Activated CD8-positive, alpha-beta memory T cell treated with anti-CD3 and anti-CD28 coated beads for 48 hours (primary cell): ENCODE measurements at regions not wholly inside any gene's neighbourhood (a gene's known extent, or its start where the extent isn't known, plus 50 kb on each side); places are given as distances from the start of the nearest gene placed in this dataset.
"Not testable (repeated sequence)": the region's sequence is repeated elsewhere in the genome, so short reads cannot be mapped to it uniquely, and the experiment has no call there.

Source experiments
- DNase-seq, 3 experiments: peaks; one replicate each; pipeline ENCODE4 v3.0.0-alpha.2; 2020; ENCODE audit warnings: low read depth in 2 of 3, low spot score in 2 of 3

GRCh38 chr14:48616931-48617330 lies 941.5 kb upstream of the MDGA2 start:
- DNase-seq = no peak

GRCh38 chr14:48615618-48616017 lies 940.2 kb upstream of the MDGA2 start:
- DNase-seq = no peak

- DNase-seq = no peak
Observed at GRCh38 chr14:48614003-48614402, 938.6 kb upstream of the MDGA2 start.

DNA sequence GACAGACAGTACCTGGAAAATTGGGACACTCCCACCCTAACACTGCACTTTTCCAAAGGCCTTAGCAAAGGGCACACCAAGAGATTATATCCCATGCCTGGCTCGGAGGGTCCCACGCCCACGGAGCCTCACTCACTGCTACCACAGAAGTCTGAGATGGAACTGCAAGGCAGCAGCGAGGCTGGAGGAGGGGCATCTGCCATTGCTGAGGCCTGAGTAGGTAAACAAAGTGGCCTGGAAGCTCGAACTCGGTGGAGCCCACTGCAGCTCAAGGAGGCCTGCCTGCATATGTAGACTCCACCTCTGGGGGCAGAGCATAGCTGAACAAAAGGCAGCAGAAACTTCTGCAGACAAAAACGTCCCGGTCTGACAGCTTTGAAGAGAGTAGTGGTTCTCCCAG lies 931.6 kb upstream of the MDGA2 start:
- DNase-seq = not testable (repeated sequence)

GRCh38 chr14:48598458-48598857 lies 923.1 kb upstream of the MDGA2 start:
- no peak for DNase-seq

DNA sequence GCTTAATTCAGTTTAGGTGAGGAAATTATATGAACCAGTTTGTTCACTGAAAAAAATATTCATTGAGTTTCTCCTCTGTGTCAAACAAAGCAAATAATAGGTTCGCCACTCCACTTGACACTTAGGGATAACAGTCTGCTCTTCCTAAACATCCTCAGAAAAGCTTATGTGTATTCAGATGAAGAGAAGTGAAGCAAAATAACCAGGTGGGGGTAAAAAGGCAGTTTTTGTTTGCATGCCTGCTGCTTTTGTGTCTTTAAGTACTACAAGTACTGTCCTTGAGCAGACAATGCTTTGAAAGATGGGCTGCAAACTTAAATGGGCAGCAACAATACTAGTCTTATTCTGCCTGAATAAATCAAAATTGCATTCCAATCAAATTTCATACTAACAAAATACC lies 910.7 kb upstream of the MDGA2 start:
- no peak for DNase-seq

GRCh38 chr14:48584031-48584430 lies 908.6 kb upstream of the MDGA2 start:
- no peak for DNase-seq

- no peak for DNase-seq
Observed at GRCh38 chr14:48582938-48583337, 907.5 kb upstream of the MDGA2 start.

- no peak for DNase-seq
Observed at GRCh38 chr14:48580692-48581091, 905.3 kb upstream of the MDGA2 start.

DNA sequence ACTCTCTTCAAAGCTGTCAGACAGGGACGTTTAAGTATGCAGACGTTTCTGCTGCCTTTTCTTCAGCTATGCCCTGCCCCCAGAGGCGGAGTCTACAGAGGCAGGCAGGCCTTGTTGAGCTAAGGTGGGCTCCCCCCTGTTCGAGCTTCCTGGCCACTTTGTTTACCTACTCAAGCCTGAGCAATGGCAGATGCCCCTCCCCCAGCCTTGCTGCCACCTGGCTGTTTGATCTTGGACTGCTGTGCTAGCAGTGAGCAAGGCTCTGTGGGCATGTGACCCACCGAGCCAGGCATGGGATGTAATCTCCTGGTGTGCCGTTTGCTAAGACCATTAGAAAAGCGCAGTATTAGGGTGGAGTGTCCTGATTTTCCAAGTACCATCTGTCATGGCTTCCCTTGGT lies 900.4 kb upstream of the MDGA2 start:
- DNase-seq = no peak

DNA sequence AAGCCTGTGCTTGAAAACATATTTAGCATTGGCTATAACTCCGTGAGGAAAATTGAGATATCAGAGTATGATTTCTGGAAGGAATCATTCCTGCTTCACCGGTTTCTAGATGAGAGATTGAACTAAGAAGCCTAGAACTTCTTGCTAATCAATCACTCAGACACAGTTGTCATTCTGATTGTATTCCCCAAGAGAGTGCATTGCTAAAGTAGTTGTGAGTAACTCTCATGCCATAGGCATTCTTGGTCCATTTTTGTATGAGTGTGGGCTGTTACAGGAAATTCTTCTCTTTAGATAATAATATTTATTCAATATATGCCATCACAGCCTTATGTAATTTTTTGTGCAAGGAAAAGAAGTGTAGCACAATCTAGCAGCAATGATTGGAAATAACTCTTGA lies 893.3 kb upstream of the MDGA2 start:
- DNase-seq = no peak

- DNase-seq = no peak
Observed at GRCh38 chr14:48568252-48568651, 892.8 kb upstream of the MDGA2 start.

- no peak for DNase-seq
Observed at GRCh38 chr14:48563489-48563888, 888.1 kb upstream of the MDGA2 start.

- DNase-seq = not testable (repeated sequence)
Observed at GRCh38 chr14:48561438-48561837, 886.0 kb upstream of the MDGA2 start.

DNA sequence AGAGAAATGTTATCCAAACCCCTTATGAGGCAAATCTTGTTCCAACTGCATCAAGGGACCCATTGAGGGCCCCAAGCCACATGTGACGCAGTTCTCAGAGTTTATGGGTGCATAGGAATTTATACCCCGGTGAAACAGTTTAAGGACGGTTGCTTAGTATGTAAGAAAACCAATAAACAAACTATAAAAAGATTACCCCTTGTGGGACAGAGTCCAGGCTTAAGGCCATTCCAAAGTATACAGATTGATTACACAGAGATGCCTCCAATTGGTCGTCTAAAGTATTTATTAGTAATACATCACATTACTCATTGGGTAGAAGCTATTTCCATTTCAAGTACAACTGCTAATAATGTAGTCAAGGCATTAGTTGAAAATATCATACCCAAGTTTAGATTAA lies 885.0 kb upstream of the MDGA2 start:
- DNase-seq = no peak

DNA sequence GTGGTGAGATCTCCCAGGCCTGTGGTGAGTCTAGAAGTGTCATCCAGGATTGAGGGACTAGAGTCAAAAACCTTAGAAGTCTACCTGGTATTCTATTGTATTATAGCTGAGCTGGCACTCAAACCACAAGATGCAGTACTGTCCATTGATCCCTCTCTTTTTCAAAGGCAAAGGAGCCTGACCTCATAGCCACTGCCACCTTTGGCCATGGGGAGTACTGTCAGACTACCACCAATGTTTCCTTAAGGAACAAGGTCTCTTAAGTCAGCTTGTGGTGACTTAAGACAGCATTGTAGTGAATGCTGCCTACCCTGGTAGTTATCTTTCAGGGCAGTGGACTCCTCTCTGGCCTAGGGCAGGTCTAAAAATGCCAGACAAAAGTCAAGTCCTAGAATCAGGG lies 878.0 kb upstream of the MDGA2 start:
- no peak for DNase-seq

GRCh38 chr14:48546996-48547395 lies 871.6 kb upstream of the MDGA2 start:
- DNase-seq = no peak

DNA sequence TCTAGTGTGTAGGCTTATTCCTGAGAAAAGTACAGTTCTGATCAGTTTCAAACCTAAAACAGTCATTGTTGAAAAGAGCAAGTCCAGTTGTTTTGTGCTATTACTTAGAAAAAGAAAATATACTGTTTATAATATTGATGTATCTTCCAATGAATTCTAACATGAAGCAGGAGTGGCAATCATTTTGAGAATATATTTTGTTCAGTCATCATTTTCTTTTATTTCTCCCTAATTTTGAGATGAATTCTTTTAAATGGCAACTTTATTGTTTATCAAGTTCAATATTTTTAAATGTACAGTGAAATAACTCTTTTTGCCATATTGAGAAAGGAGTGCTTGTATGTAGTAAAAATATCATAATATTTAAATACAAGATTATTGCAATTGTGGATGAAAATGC lies 862.2 kb upstream of the MDGA2 start:
- DNase-seq = no peak

GRCh38 chr14:48536318-48536717 lies 860.9 kb upstream of the MDGA2 start:
- no peak for DNase-seq

GRCh38 chr14:48527832-48528231 lies 852.4 kb upstream of the MDGA2 start:
- no peak for DNase-seq

GRCh38 chr14:48526307-48526706 lies 850.9 kb upstream of the MDGA2 start:
- DNase-seq = no peak

GRCh38 chr14:48504921-48505320 lies 829.5 kb upstream of the MDGA2 start:
- DNase-seq = no peak

GRCh38 chr14:48490756-48491155 lies 815.4 kb upstream of the MDGA2 start:
- DNase-seq = no peak

DNA sequence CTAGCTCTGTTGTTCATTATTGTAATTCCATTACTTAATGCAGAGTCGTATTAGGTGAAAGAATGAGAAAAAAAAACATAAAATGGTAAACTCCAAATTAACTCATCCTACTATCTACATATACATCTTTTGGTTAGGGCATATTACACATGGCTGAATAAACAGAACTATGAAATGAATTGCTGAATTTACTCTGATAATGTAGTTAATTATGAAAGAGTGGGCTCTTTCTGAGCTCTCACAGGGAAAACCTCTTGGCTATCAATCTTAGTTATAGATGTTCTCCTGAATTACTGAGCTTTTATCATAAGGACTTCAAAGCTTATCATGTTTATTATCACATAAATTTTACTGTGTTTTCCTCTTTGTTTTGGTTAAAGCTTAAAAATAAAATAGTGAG lies 798.5 kb upstream of the MDGA2 start:
- DNase-seq = no peak
